ENCODE measurements at regions not wholly inside any gene's neighbourhood (a gene's known extent, or its start where the extent isn't known, plus 50 kb on each side); places are given as distances from the start of the nearest gene placed in this dataset.

DNA sequence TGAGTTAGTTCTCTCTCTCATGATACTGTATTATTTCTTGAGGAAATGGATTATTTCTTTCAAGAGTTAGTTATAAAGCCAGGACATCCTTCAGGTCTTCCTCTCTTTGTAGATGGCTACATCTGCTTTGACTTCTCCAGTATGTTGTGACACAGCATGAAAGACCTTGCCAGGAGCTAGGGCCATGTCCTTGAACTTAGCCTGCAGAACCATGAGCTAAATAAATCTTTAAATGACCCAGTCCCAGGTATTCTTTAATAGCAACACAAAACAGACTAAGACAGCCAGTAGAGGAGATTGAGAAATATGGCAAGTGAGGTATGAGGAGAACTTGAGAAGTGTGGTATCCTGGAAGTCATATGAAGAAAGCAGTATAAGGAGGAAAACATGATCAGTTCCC, 214.9 kb upstream of the PPP1R3A start:
- Histone ChIP-seq H3K4me2 (ENCODE audit: control insufficient read depth, extremely low read depth, insufficient read depth, low read depth, low read length) (no peak overlapping the region), H3K4me1 (ENCODE audit: control insufficient read depth, extremely low read depth, insufficient read depth, low read length) (no peaks in the 10 kb centered on the region), H3K4me3 (ENCODE audit: control insufficient read depth in 2 of 3, extremely low read depth in 1 of 3, insufficient read depth in 2 of 3, low read depth in 1 of 3, low read length in 3 of 3) (no peak overlapping the region), H3K9ac (ENCODE audit: control insufficient read depth, extremely low read depth, insufficient read depth, low read length) (no peak overlapping the region), H2AFZ (ENCODE audit: control insufficient read depth, low read length) (no peak overlapping the region), H4K20me1 (ENCODE audit: control insufficient read depth, extremely low read depth, insufficient read depth, low read length) (no peaks in the 10 kb centered on the region), H3K36me3 (ENCODE audit: control insufficient read depth in 2 of 2, extremely low read depth in 1 of 2, insufficient read depth in 2 of 2, low read length in 2 of 2) (no peaks in the 10 kb centered on the region), H3K27me3 (ENCODE audit: control insufficient read depth, extremely low read depth, insufficient read depth, low read length) (no peaks in the 10 kb centered on the region), H3K9me1 (ENCODE audit: control insufficient read depth, extremely low read depth, insufficient read depth, low read length) (no peaks in the 10 kb centered on the region), H3K79me2 (ENCODE audit: control insufficient read depth, insufficient read depth, low read length) (no peaks in the 10 kb centered on the region), H3K9me3 (ENCODE audit: control insufficient read depth, low read depth, low read length) (no peaks in the 10 kb centered on the region), H3K27ac (ENCODE audit: control insufficient read depth, insufficient read depth, low read length) (no peak overlapping the region)
- FAIRE-seq (no peak), DNase-seq (ENCODE audit: low read depth, low spot score) (no peak)
- dilution Hi-C loops (cut with MboI; ENCODE audit: extremely low pct_ligation_motif_present, low sequenced_read_pairs): no loop called here
- TF ChIP-seq, protein P1, sequence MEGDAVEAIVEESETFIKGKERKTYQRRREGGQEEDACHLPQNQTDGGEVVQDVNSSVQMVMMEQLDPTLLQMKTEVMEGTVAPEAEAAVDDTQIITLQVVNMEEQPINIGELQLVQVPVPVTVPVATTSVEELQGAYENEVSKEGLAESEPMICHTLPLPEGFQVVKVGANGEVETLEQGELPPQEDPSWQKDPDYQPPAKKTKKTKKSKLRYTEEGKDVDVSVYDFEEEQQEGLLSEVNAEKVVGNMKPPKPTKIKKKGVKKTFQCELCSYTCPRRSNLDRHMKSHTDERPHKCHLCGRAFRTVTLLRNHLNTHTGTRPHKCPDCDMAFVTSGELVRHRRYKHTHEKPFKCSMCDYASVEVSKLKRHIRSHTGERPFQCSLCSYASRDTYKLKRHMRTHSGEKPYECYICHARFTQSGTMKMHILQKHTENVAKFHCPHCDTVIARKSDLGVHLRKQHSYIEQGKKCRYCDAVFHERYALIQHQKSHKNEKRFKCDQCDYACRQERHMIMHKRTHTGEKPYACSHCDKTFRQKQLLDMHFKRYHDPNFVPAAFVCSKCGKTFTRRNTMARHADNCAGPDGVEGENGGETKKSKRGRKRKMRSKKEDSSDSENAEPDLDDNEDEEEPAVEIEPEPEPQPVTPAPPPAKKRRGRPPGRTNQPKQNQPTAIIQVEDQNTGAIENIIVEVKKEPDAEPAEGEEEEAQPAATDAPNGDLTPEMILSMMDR (optimal IDR thresholded peaks at IDR 0.05 in 1 of 3, IDR thresholded peaks at IDR 0.05 in 1 of 3, conservative IDR thresholded peaks at IDR 0.05 in 1 of 3; ENCODE audit: extremely low read depth in 1 of 3, insufficient read depth in 2 of 3, low read length in 3 of 3): no peak
- TF ChIP-seq EZH2 (IDR thresholded peaks at IDR 0.05; ENCODE audit: low read length): no peak

DNA sequence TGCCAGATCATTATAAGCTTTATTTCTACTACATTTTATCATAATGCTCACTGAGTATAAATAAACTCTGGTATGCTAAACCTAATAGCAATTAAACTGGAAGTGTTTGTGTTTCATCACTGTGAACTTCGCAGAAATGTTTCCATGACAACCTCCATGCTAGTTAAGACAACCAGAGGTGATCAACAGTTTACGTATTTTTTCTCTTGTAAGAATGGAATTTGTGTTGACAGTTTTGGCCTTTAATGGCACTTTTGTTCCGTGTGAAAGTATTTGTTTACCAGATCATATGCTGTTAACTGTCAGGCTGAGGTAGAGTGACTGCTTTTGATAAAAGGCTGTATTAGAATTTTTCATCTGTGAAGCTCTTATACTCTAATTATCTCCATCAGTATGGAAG, 212.1 kb upstream of the PPP1R3A start:
- no peaks in the 10 kb centered on the region for H3K79me2 ChIP-seq (ENCODE audit: control insufficient read depth, insufficient read depth, low read length)
- dilution Hi-C loops (cut with MboI; ENCODE audit: extremely low pct_ligation_motif_present, low sequenced_read_pairs): no loop called here
- no peak for DNase-seq (ENCODE audit: low read depth, low spot score)
- H2AFZ ChIP-seq (ENCODE audit: control insufficient read depth, low read length): no peak overlapping the region
- no peak overlapping the region for H3K9ac ChIP-seq (ENCODE audit: control insufficient read depth, extremely low read depth, insufficient read depth, low read length)
- H3K27me3 ChIP-seq (ENCODE audit: control insufficient read depth, extremely low read depth, insufficient read depth, low read length): no peaks in the 10 kb centered on the region
- H3K36me3 ChIP-seq (ENCODE audit: control insufficient read depth in 2 of 2, extremely low read depth in 1 of 2, insufficient read depth in 2 of 2, low read length in 2 of 2): no peaks in the 10 kb centered on the region
- FAIRE-seq: no peak
- H3K9me1 ChIP-seq (ENCODE audit: control insufficient read depth, extremely low read depth, insufficient read depth, low read length): no peaks in the 10 kb centered on the region
- no peak overlapping the region for H3K4me3 ChIP-seq (ENCODE audit: control insufficient read depth in 2 of 3, extremely low read depth in 1 of 3, insufficient read depth in 2 of 3, low read depth in 1 of 3, low read length in 3 of 3)
- H3K4me2 ChIP-seq (ENCODE audit: control insufficient read depth, extremely low read depth, insufficient read depth, low read depth, low read length): no peak overlapping the region
- TF ChIP-seq, protein P1 (optimal IDR thresholded peaks at IDR 0.05 in 1 of 3, IDR thresholded peaks at IDR 0.05 in 1 of 3, conservative IDR thresholded peaks at IDR 0.05 in 1 of 3; ENCODE audit: extremely low read depth in 1 of 3, insufficient read depth in 2 of 3, low read length in 3 of 3): no peak
- no peak for TF ChIP-seq EZH2 (IDR thresholded peaks at IDR 0.05; ENCODE audit: low read length)
- H3K27ac ChIP-seq (ENCODE audit: control insufficient read depth, insufficient read depth, low read length): no peak overlapping the region
- H4K20me1 ChIP-seq (ENCODE audit: control insufficient read depth, extremely low read depth, insufficient read depth, low read length): no peaks in the 10 kb centered on the region
- no peaks in the 10 kb centered on the region for H3K9me3 ChIP-seq (ENCODE audit: control insufficient read depth, low read depth, low read length)
- H3K4me1 ChIP-seq (ENCODE audit: control insufficient read depth, extremely low read depth, insufficient read depth, low read length): no peaks in the 10 kb centered on the region

All from keratinocyte (primary cell).